SK-N-SH (cell line): ENCODE measurements at regions not wholly inside any gene's neighbourhood (a gene's known extent, or its start where the extent isn't known, plus 50 kb on each side); places are given as distances from the start of the nearest gene placed in this dataset.

ENCODE experiments used
- CTCF ChIA-PET: fragments of 300-600, 350-600 bp; formaldehyde crosslinking; extraction: SDS; loops from one replicate; lab custom pipeline; 2021; lab: Yijun Ruan, JAX
- POLR2A ChIA-PET: fragments of 350-600 bp; sonication (Branson Sonifier 250); formaldehyde crosslinking; extraction: SDS; loops from one replicate; lab custom pipeline; 2020; ENCODE audit warnings: antibody characterized with exemption, inconsistent platforms; lab: Yijun Ruan, JAX
- DNase-seq: peaks from one replicate; pipeline ENCODE4 v3.0.0; 2012
- H2AFZ ChIP-seq: fragments of 200-600 bp; sonication (generic); 2 replicates; pipeline ENCODE4 v1.8.1; 2016; ENCODE audit warnings: antibody characterized with exemption, mild to moderate bottlenecking, low read depth
- H3F3A ChIP-seq: fragments of 200-600 bp; sonication (generic); replicated peaks from 2 replicates; pipeline ENCODE3; 2016; ENCODE audit warnings: antibody characterized with exemption, mild to moderate bottlenecking; ENCODE audit not compliant: insufficient read depth
- H3K27ac ChIP-seq, 2 experiments: fragments of 200-500 bp in 1 of 2; fragments of 200-600 bp in 1 of 2; sonication (Bioruptor generic) in 1 of 2; sonication (generic), shearing (Covaris generic) in 1 of 2; 2 replicates each; pipeline versions ENCODE4 v1.5.1 to v1.6.1; 2014 to 2016; ENCODE audit warnings: low read depth in 2 of 2, inconsistent platforms in 1 of 2, low read length in 1 of 2, mild to moderate bottlenecking in 1 of 2, mixed read lengths in 1 of 2
- H3K27me3 ChIP-seq: fragments of 200-600 bp; sonication (generic), shearing (Covaris generic); 2 replicates; pipeline ENCODE4 v1.6.1; 2016; ENCODE audit warnings: mixed run types; ENCODE audit not compliant: insufficient read depth
- H3K36me3 ChIP-seq, 2 experiments: fragments of 200-500 bp in 1 of 2; fragments of 200-600 bp in 1 of 2; sonication (Bioruptor generic) in 1 of 2; sonication (generic) in 1 of 2; replicated peaks in 1 of 2; 2 replicates each; pipeline versions ENCODE3 to v1.5.1; 2014 to 2016; ENCODE audit warnings: low read length in 1 of 2, mild to moderate bottlenecking in 1 of 2; ENCODE audit not compliant: insufficient read depth in 2 of 2, control insufficient read depth in 1 of 2
- H3K4me1 ChIP-seq, 2 experiments: fragments of 200-500 bp in 1 of 2; fragments of 200-600 bp in 1 of 2; sonication (Bioruptor generic) in 1 of 2; sonication (generic), shearing (Covaris generic) in 1 of 2; 2 replicates each; pipeline versions ENCODE4 v1.5.1 to v1.6.1; 2014 to 2016; ENCODE audit warnings: low read depth in 1 of 2, low read length in 1 of 2, mixed run types in 1 of 2; ENCODE audit not compliant: insufficient read depth in 2 of 2, control insufficient read depth in 1 of 2
- H3K4me2 ChIP-seq: fragments of 200-600 bp; sonication (generic), shearing (Covaris generic); 2 replicates; pipeline ENCODE4 v1.6.1; 2017; ENCODE audit warnings: mixed run types
- H3K4me3 ChIP-seq, 2 experiments: fragments of 200-500 bp in 1 of 2; fragments of 200-600 bp in 1 of 2; sonication (Bioruptor generic) in 1 of 2; sonication (generic), shearing (Covaris generic) in 1 of 2; 2 replicates each; pipeline versions ENCODE4 v1.5.1 to v1.8.1; 2014 to 2016; ENCODE audit warnings: low read depth in 2 of 2, inconsistent platforms in 1 of 2, low read length in 1 of 2, mild to moderate bottlenecking in 1 of 2, mixed read lengths in 1 of 2, moderate library complexity in 1 of 2
- H3K79me2 ChIP-seq: fragments of 200-600 bp; sonication (generic); 2 replicates; pipeline ENCODE4 v1.8.1; 2017; ENCODE audit warnings: mild to moderate bottlenecking; ENCODE audit not compliant: insufficient read depth
- H3K9ac ChIP-seq: fragments of 200-600 bp; sonication (generic); 2 replicates; pipeline ENCODE4 v1.6.1; 2017; ENCODE audit warnings: mixed run types
- H3K9me2 ChIP-seq: fragments of 200-600 bp; sonication (generic); 2 replicates; pipeline ENCODE4 v1.6.1; 2017; ENCODE audit warnings: mixed run types
- H3K9me3 ChIP-seq: fragments of 200-600 bp; sonication (generic); 2 replicates; pipeline ENCODE4 v1.6.1; 2017; ENCODE audit warnings: mixed run types, mild to moderate bottlenecking, moderate library complexity
- H4K20me1 ChIP-seq: fragments of 200-600 bp; sonication (generic); 2 replicates; pipeline ENCODE4 v1.6.1; 2017; ENCODE audit warnings: mild to moderate bottlenecking, mixed run types; ENCODE audit not compliant: insufficient read depth
- ELF1 ChIP-seq: IDR thresholded peaks from 2 replicates; pipeline ENCODE4 v1.4.0; 2012
- EZH2phosphoT487 ChIP-seq: fragments of 200-600 bp; sonication (generic); IDR thresholded peaks from 2 replicates; pipeline ENCODE4 v1.6.1; 2017; ENCODE audit warnings: low read depth, mixed run types, mild to moderate bottlenecking, antibody characterized with exemption, moderate library complexity, borderline replicate concordance
- FOSL2 ChIP-seq: IDR thresholded peaks from 2 replicates; pipeline ENCODE4 v1.4.0; 2012; ENCODE audit warnings: low read depth, mild to moderate bottlenecking, moderate library complexity, borderline replicate concordance
- FOXM1 ChIP-seq: IDR thresholded peaks from 2 replicates; pipeline ENCODE4 v1.4.0; 2012; ENCODE audit warnings: low read depth, mild to moderate bottlenecking
- GABPA ChIP-seq: IDR thresholded peaks from 2 replicates; pipeline ENCODE4 v1.4.0; 2012; ENCODE audit warnings: low read depth, mild to moderate bottlenecking
- GATA2 ChIP-seq: sonication (generic); formaldehyde crosslinking; IDR thresholded peaks from 2 replicates; pipeline ENCODE4 v1.5.0; 2020; ENCODE audit warnings: mild to moderate bottlenecking, missing genetic modification reagents
- JUND ChIP-seq: IDR thresholded peaks from 2 replicates; pipeline ENCODE4 v1.4.0; 2012
- MXI1 ChIP-seq: IDR thresholded peaks from 2 replicates; pipeline ENCODE4 v1.6.1; 2012; ENCODE audit warnings: mild to moderate bottlenecking, low read depth, low read length, improper control_type of control experiment
- NFIC ChIP-seq: IDR thresholded peaks from 2 replicates; pipeline ENCODE4 v1.4.0; 2012; ENCODE audit warnings: borderline replicate concordance
- NRF1 ChIP-seq: IDR thresholded peaks from 2 replicates; pipeline ENCODE4 v1.6.1; 2012; ENCODE audit warnings: low read depth, mild to moderate bottlenecking, low read length
- POLR2AphosphoS5 ChIP-seq: IDR thresholded peaks from 2 replicates; pipeline ENCODE4 v1.6.1; 2012; ENCODE audit warnings: low read depth, low read length
- RAD21 ChIP-seq: IDR thresholded peaks from 2 replicates; pipeline ENCODE4 v1.6.1; 2012; ENCODE audit warnings: mild to moderate bottlenecking, low read length
- RCOR1 ChIP-seq: fragments of 150-350 bp; IDR thresholded peaks from 2 replicates; pipeline ENCODE4 v1.6.1; 2017; ENCODE audit warnings: antibody characterized with exemption, low read length
- RFX5 ChIP-seq: IDR thresholded peaks from 2 replicates; pipeline ENCODE4 v1.6.1; 2012; ENCODE audit warnings: mild to moderate bottlenecking, improper control_type of control experiment, low read length
- RXRA ChIP-seq: IDR thresholded peaks from 2 replicates; pipeline ENCODE4 v1.4.0; 2012; ENCODE audit warnings: low read depth, mild to moderate bottlenecking, borderline replicate concordance
- SIN3A ChIP-seq: IDR thresholded peaks from 2 replicates; pipeline ENCODE4 v1.6.1; 2012; ENCODE audit warnings: low read depth, mild to moderate bottlenecking, low read length, moderate library complexity, borderline replicate concordance
- SMC3 ChIP-seq: IDR thresholded peaks from 2 replicates; pipeline ENCODE4 v1.6.1; 2012; ENCODE audit warnings: low read depth, low read length, improper control_type of control experiment
- TAF1 ChIP-seq: IDR thresholded peaks from 2 replicates; pipeline ENCODE4 v1.6.1; 2012; ENCODE audit warnings: low read depth, mild to moderate bottlenecking, low read length, moderate library complexity, borderline replicate concordance
- TCF12 ChIP-seq: IDR thresholded peaks from 2 replicates; pipeline ENCODE4 v1.4.0; 2012
- TEAD4 ChIP-seq: IDR thresholded peaks from 2 replicates; pipeline ENCODE4 v1.4.0; 2012; ENCODE audit warnings: mild to moderate bottlenecking, borderline replicate concordance; ENCODE audit not compliant: insufficient read depth
- WGBS: methylation state at CpG from one replicate; pipeline ENCODE4 v1.1.6; 2017; ENCODE audit warnings: low lambda C conversion rate; 5-methylcytosine and 5-hydroxymethylcytosine counted together
- TF ChIP-seq, protein P1 (sequence below): IDR thresholded peaks from 2 replicates; pipeline ENCODE4 v1.4.0; 2012; ENCODE audit warnings: low read depth
- TF ChIP-seq, protein P2 (sequence below): IDR thresholded peaks from 2 replicates; pipeline ENCODE4; 2012
- TF ChIP-seq, protein P3 (sequence below): IDR thresholded peaks from 2 replicates; pipeline ENCODE4 v1.4.0; 2012; ENCODE audit warnings: low read depth, borderline replicate concordance

DNA sequence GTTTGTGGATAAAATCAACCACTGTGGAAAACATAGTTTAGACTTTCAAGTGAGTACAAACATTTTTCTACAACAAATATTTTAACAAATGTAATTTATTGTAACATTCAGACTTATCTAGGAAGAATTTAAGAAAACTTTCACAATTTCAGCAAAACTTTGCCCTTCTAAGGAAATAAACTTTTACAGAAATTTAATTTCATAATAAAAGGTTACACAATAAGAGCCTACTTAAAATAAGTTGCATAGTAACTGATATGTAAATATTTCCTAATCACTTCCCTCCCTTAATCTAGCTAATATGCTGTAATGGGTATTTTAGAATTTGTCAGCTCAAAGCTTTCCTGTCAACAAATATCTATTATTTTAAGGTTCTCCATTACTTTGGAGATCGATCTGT is 1899.9 kb downstream of the MAT2B start:
- Histone ChIP-seq H3K4me2 (no peak overlapping the region), H3K4me1 (no peaks in the 10 kb centered on the region; a peak in 1 of 4 replicates), H4K20me1 (no peaks in the 10 kb centered on the region), H3F3A (no peaks in the 10 kb centered on the region), H3K36me3 (no peaks in the 10 kb centered on the region), H3K27me3 (no peaks in the 10 kb centered on the region), H3K9ac (no peak overlapping the region), H2AFZ (no peak overlapping the region), H3K79me2 (no peaks in the 10 kb centered on the region), H3K9me3 (no peaks in the 10 kb centered on the region)
- POLR2A ChIA-PET, result no interaction called here
- no peak for DNase-seq
- WGBS, result 39% methylated on average over 1 of the region's 1 CpG
- TF ChIP-seq, protein P1, sequence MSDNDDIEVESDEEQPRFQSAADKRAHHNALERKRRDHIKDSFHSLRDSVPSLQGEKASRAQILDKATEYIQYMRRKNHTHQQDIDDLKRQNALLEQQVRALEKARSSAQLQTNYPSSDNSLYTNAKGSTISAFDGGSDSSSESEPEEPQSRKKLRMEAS, result no peak
- TF ChIP-seq RFX5 (no peak), RXRA (no peak), JUND (no peak), RCOR1 (no peak), SMC3 (no peak), FOXM1 (no peak)
- TF ChIP-seq, protein P2, sequence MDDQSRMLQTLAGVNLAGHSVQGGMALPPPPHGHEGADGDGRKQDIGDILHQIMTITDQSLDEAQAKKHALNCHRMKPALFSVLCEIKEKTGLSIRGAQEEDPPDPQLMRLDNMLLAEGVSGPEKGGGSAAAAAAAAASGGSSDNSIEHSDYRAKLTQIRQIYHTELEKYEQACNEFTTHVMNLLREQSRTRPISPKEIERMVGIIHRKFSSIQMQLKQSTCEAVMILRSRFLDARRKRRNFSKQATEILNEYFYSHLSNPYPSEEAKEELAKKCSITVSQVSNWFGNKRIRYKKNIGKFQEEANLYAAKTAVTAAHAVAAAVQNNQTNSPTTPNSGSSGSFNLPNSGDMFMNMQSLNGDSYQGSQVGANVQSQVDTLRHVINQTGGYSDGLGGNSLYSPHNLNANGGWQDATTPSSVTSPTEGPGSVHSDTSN, result no peak
- TF ChIP-seq, all 33 proteins: peak for 0
- no peak overlapping the region for H3K27ac ChIP-seq
- CTCF ChIA-PET, result no interaction called here
- no peaks in the 10 kb centered on the region for H3K9me2 ChIP-seq
- no peak overlapping the region for H3K4me3 ChIP-seq

DNA sequence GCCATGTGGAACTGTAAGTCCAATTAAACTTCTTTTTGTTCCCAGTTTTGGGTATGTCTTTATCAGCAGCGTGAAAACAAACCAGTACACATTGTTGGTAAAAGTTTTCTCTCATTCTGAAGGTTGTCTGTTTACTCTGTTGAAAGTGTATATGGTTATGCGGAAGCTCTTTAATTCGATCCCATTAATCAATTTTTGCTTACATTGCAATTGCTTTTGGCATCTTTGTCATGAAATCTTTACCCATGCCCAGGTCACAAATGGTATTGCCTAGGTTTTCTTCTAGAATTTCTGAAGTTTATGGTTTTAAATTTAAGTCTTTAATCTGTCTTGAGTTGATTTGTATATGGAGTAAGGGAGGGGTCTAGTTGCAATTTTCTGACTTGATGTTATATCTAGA is 1901.9 kb downstream of the MAT2B start:
- POLR2A ChIA-PET, result no interaction called here
- Histone ChIP-seq H3K4me1 (no peaks in the 10 kb centered on the region), H3K4me2 (no peak overlapping the region), H3K9ac (no peak overlapping the region), H2AFZ (no peak overlapping the region), H3K79me2 (no peaks in the 10 kb centered on the region), H4K20me1 (no peaks in the 10 kb centered on the region), H3F3A (no peaks in the 10 kb centered on the region), H3K27ac (no peak overlapping the region), H3K9me2 (no peaks in the 10 kb centered on the region), H3K4me3 (no peak overlapping the region), H3K9me3 (no peaks in the 10 kb centered on the region), H3K36me3 (no peaks in the 10 kb centered on the region), H3K27me3 (no peaks in the 10 kb centered on the region)
- no peak for DNase-seq
- no peak for TF ChIP-seq NFIC
- no peak for TF ChIP-seq TCF12
- TF ChIP-seq, protein P1, result no peak
- TF ChIP-seq FOXM1, result no peak
- no peak for TF ChIP-seq SIN3A
- no peak for TF ChIP-seq GATA2 (CRISPR knock-in tag)
- no peak for TF ChIP-seq NRF1
- TF ChIP-seq ELF1, result no peak
- no peak for TF ChIP-seq JUND
- CTCF ChIA-PET, result no interaction called here
- WGBS, result 47% methylated on average over 3 of the region's 3 CpGs

DNA sequence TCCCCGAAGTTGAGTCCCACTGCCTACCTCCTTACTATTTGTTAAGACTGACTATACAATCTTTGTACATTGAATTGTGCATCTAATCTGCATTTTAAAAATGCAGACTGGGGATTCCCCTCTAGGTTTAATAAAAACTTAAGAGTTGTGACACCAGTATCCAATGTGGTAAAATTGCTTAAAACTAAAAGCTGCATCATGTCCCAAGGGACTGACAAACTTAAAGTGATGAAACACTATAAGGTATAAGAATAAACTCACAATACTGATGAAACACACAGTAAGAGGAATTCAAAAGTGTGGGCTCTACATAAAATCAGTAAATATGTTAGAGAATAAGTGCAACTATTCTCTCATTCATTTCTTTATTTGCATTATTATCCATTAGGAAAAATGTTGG is 1905.1 kb downstream of the MAT2B start:
- no peak for DNase-seq
- no peak for TF ChIP-seq RFX5
- TF ChIP-seq JUND, result no peak
- TF ChIP-seq, protein P3, sequence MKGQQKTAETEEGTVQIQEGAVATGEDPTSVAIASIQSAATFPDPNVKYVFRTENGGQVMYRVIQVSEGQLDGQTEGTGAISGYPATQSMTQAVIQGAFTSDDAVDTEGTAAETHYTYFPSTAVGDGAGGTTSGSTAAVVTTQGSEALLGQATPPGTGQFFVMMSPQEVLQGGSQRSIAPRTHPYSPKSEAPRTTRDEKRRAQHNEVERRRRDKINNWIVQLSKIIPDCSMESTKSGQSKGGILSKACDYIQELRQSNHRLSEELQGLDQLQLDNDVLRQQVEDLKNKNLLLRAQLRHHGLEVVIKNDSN, result no peak
- TF ChIP-seq POLR2AphosphoS5, result no peak
- TF ChIP-seq SIN3A, result no peak
- TF ChIP-seq GABPA, result no peak
- TF ChIP-seq FOXM1, result no peak
- TF ChIP-seq, protein P1, result no peak
- no peak for TF ChIP-seq TAF1
- TF ChIP-seq EZH2phosphoT487, result no peak
- no peak for TF ChIP-seq NFIC
- no peak for TF ChIP-seq NRF1
- TF ChIP-seq MXI1, result no peak
- no peak for TF ChIP-seq SMC3
- no peak for TF ChIP-seq FOSL2
- no peak for TF ChIP-seq TEAD4
- TF ChIP-seq GATA2 (CRISPR knock-in tag), result no peak
- TF ChIP-seq RAD21, result no peak
- no peak for TF ChIP-seq TCF12

More for the DNA sequence above, 1905.1 kb downstream of the MAT2B start:
- H3K9me2 ChIP-seq, result no peaks in the 10 kb centered on the region
- H3K4me1 ChIP-seq, result no peaks in the 10 kb centered on the region
- H3K4me2 ChIP-seq, result no peak overlapping the region
- H3K9me3 ChIP-seq, result no peaks in the 10 kb centered on the region
- H3K36me3 ChIP-seq, result no peaks in the 10 kb centered on the region
- no peaks in the 10 kb centered on the region for H3F3A ChIP-seq
- no peaks in the 10 kb centered on the region for H3K27me3 ChIP-seq
- ChIA-PET CTCF (no interaction called here), POLR2A (no interaction called here)
- H2AFZ ChIP-seq, result no peak overlapping the region
- H3K4me3 ChIP-seq, result no peak overlapping the region
- no peak overlapping the region for H3K27ac ChIP-seq
- H3K79me2 ChIP-seq, result no peaks in the 10 kb centered on the region
- H3K9ac ChIP-seq, result no peak overlapping the region
- WGBS, result 22% methylated on average over 1 of the region's 1 CpG
- no peaks in the 10 kb centered on the region for H4K20me1 ChIP-seq
